Naive thymus-derived CD4-positive, alpha-beta T cell (primary cell): ENCODE measurements at regions not wholly inside any gene's neighbourhood (a gene's known extent, or its start where the extent isn't known, plus 50 kb on each side); places are given as distances from the start of the nearest gene placed in this dataset.

ENCODE experiments used
- ATAC-seq: fragments of 150-1000 bp; cut with Tn5 transposase; 2 replicates; pipeline ENCODE4 v1.10.0; 2021; ENCODE audit warnings: mild to moderate bottlenecking, moderate library complexity
- CTCF ChIA-PET: fragments of 350-600 bp; sonication (Branson Sonifier 250); formaldehyde crosslinking; loops from one replicate; lab custom pipeline; 2021; ENCODE audit warnings: antibody characterized with exemption; lab: Charles Lee
- POLR2A ChIA-PET: fragments of 350-600 bp; sonication (Branson Sonifier 250); formaldehyde crosslinking; loops from one replicate; lab custom pipeline; 2021; ENCODE audit warnings: antibody characterized with exemption, inconsistent platforms; lab: Charles Lee
- DNase-seq, 9 donors: peaks; one replicate each; pipeline versions ENCODE4 v3.0.0 to v3.0.0-alpha.2; 2020 to 2022; ENCODE audit warnings: mixed read lengths in 1 of 9
- H3K27ac ChIP-seq: one replicate; pipeline ENCODE4 v1.7.0; 2013; ENCODE audit warnings: mild to moderate bottlenecking, low read depth, low read length, moderate library complexity
- H3K27me3 ChIP-seq, 2 donors: one replicate each; pipeline ENCODE4 v1.7.0; 2013; ENCODE audit warnings: low read length in 2 of 2, mild to moderate bottlenecking in 2 of 2, moderate library complexity in 2 of 2; ENCODE audit not compliant: control insufficient read depth in 2 of 2, insufficient read depth in 2 of 2
- H3K36me3 ChIP-seq, 3 experiments: 1 replicate in 2 of 3; 2 replicates in 1 of 3; pipeline ENCODE4 v1.7.0; 2013; ENCODE audit warnings: low read length in 3 of 3, mild to moderate bottlenecking in 3 of 3, moderate library complexity in 1 of 3; ENCODE audit not compliant: insufficient read depth in 3 of 3, control insufficient read depth in 2 of 3
- H3K4me1 ChIP-seq, 2 donors: one replicate each; pipeline ENCODE4 v1.7.0; 2013; ENCODE audit warnings: low read length in 2 of 2, mild to moderate bottlenecking in 2 of 2, moderate library complexity in 1 of 2; ENCODE audit not compliant: control insufficient read depth in 2 of 2, insufficient read depth in 2 of 2
- H3K4me3 ChIP-seq: 2 replicates; pipeline ENCODE4 v1.7.0; 2013; ENCODE audit warnings: mild to moderate bottlenecking, low read length
- H3K9me3 ChIP-seq, 3 experiments: 1 replicate in 2 of 3; 2 replicates in 1 of 3; pipeline ENCODE4 v1.7.0; 2013; ENCODE audit warnings: low read length in 3 of 3; ENCODE audit not compliant: control insufficient read depth in 2 of 3
- H3K27ac Mint-ChIP-seq, 9 donors: one replicate each; pipeline ENCODE4 v1.8.0; 2020 to 2022; ENCODE audit warnings: mixed read lengths in 9 of 9, mild to moderate bottlenecking in 8 of 9, moderate library complexity in 5 of 9, inconsistent platforms in 2 of 9
- H3K27me3 Mint-ChIP-seq, 5 donors: one replicate each; pipeline ENCODE4 v1.8.0; 2021 to 2022; ENCODE audit warnings: mixed read lengths in 5 of 5, mild to moderate bottlenecking in 1 of 5
- H3K36me3 Mint-ChIP-seq, 5 donors: one replicate each; pipeline ENCODE4 v1.8.0; 2020 to 2022; ENCODE audit warnings: mixed read lengths in 5 of 5, mild to moderate bottlenecking in 3 of 5, inconsistent platforms in 1 of 5
- H3K4me1 Mint-ChIP-seq, 7 donors: one replicate each; pipeline ENCODE4 v1.8.0; 2020 to 2022; ENCODE audit warnings: mixed read lengths in 7 of 7, mild to moderate bottlenecking in 3 of 7, inconsistent platforms in 1 of 7
- H3K4me3 Mint-ChIP-seq, 10 donors: one replicate each; pipeline ENCODE4 v1.8.0; 2020 to 2022; ENCODE audit warnings: mild to moderate bottlenecking in 10 of 10, mixed read lengths in 10 of 10, moderate library complexity in 6 of 10, inconsistent platforms in 2 of 10
- H3K9me3 Mint-ChIP-seq, 11 donors: one replicate each; pipeline ENCODE4 v1.8.0; 2020 to 2022; ENCODE audit warnings: mixed read lengths in 11 of 11, mild to moderate bottlenecking in 4 of 11, inconsistent platforms in 1 of 11, moderate library complexity in 1 of 11
- intact Hi-C, 2 donors: fragments of 100-400 bp; cut with micrococcal nuclease; formaldehyde crosslinking; loops; one replicate each; pipeline ENCODE4 v1.15.1; 2023

- no peak overlapping the region for H3K4me3 Mint-ChIP-seq
- H3K9me3 Mint-ChIP-seq, result peaks cover 0 to 3% (median 0%) of the 10 kb centered on the region in 11 donors
- ATAC-seq (no peak), DNase-seq (no peak)
- no peak overlapping the region for H3K27ac ChIP-seq
- intact Hi-C loops, result no loop called here
- no peaks in the 10 kb centered on the region for H3K9me3 ChIP-seq
- no peaks in the 10 kb centered on the region for H3K4me1 ChIP-seq
- H3K36me3 ChIP-seq, result no peaks in the 10 kb centered on the region
- H3K27me3 ChIP-seq, result no peaks in the 10 kb centered on the region
- POLR2A ChIA-PET, result no interaction called here
- H3K27me3 Mint-ChIP-seq, result peaks cover 0 to 16% (median 5%) of the 10 kb centered on the region in 5 donors
- H3K36me3 Mint-ChIP-seq, result no peaks in the 10 kb centered on the region
- H3K4me1 Mint-ChIP-seq, result no peaks in the 10 kb centered on the region
- H3K27ac Mint-ChIP-seq, result no peak overlapping the region
- CTCF ChIA-PET, result no interaction called here
- no peak overlapping the region for H3K4me3 ChIP-seq
Measured at GRCh38 chr18:22723221-22723620, 209.9 kb upstream of the RBBP8 start.

DNA sequence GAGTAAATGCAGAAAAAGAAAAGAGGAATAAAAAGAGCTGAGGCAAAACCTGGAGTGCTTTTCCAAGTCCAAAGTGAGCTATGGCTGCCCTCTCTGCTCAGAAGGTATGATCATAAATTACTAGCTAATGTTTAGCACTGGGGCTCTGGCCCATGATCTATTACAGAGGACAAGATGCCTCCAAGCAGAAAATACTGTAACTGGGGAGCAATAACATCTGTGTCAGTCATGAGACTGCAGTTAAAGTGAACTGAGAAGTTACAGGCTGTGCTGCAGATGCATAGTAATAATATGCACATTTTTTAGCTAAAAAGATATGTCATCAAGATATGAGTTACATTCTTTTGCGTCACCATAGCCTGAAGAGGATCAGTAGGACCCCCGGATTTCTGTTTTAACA lies 209.4 kb upstream of the RBBP8 start:
- intact Hi-C loops, result no loop called here
- Histone ChIP-seq H3K27ac (no peak overlapping the region), H3K27me3 (no peaks in the 10 kb centered on the region), H3K4me1 (no peaks in the 10 kb centered on the region), H3K4me3 (no peak overlapping the region), H3K36me3 (no peaks in the 10 kb centered on the region), H3K9me3 (no peaks in the 10 kb centered on the region)
- no peak for ATAC-seq
- no peaks in the 10 kb centered on the region for H3K4me1 Mint-ChIP-seq
- H3K27me3 Mint-ChIP-seq, result peaks cover 0 to 16% (median 5%) of the 10 kb centered on the region in 5 donors
- no peak for DNase-seq
- H3K9me3 Mint-ChIP-seq, result peaks cover 0 to 3% (median 0%) of the 10 kb centered on the region in 11 donors
- ChIA-PET CTCF (no interaction called here), POLR2A (no interaction called here)
- no peak overlapping the region for H3K4me3 Mint-ChIP-seq
- H3K36me3 Mint-ChIP-seq, result no peaks in the 10 kb centered on the region
- no peak overlapping the region for H3K27ac Mint-ChIP-seq

GRCh38 chr18:22726469-22726868 lies 206.7 kb upstream of the RBBP8 start:
- H3K4me1 ChIP-seq, result no peaks in the 10 kb centered on the region
- no peak overlapping the region for H3K4me3 ChIP-seq
- DNase-seq (no peak), ATAC-seq (no peak)
- H3K27ac ChIP-seq, result no peak overlapping the region
- Mint-ChIP-seq H3K36me3 (no peaks in the 10 kb centered on the region), H3K9me3 (peaks cover 0 to 3% (median 0%) of the 10 kb centered on the region in 11 donors), H3K4me3 (no peak overlapping the region), H3K4me1 (no peaks in the 10 kb centered on the region), H3K27ac (no peak overlapping the region), H3K27me3 (peaks cover 3 to 21% (median 16%) of the 10 kb centered on the region in 5 donors)
- H3K27me3 ChIP-seq, result no peaks in the 10 kb centered on the region
- ChIA-PET CTCF (no interaction called here), POLR2A (no interaction called here)
- no peaks in the 10 kb centered on the region for H3K9me3 ChIP-seq
- no peaks in the 10 kb centered on the region for H3K36me3 ChIP-seq
- intact Hi-C loops, result no loop called here

DNA sequence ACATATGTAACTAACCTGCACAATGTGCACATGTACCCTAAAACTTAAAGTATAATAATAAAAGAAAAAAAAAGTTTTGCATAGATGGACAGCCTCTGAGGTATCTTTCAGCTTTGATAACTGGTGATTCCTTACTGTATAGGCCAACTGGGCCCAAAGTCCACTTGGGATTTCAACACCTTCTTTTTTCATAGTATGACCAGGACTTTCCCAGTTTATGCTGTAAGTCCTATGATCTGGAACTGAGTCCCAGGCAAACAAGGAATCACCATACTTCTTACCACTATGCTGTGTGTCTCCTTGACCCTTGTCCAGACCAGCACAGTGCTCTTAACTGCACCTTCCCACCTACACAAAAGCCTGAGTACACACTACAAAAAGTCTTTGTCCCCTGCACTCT lies 205.1 kb upstream of the RBBP8 start:
- Mint-ChIP-seq H3K4me1 (no peaks in the 10 kb centered on the region), H3K27me3 (peaks cover 3 to 29% (median 19%) of the 10 kb centered on the region in 5 donors), H3K36me3 (no peaks in the 10 kb centered on the region), H3K4me3 (no peak overlapping the region), H3K9me3 (peaks cover 0 to 5% (median 0%) of the 10 kb centered on the region in 11 donors), H3K27ac (peak overlapping the region in 1 of 9 donors; percentile 43)
- no peak overlapping the region for H3K4me3 ChIP-seq
- H3K27me3 ChIP-seq, result no peaks in the 10 kb centered on the region
- DNase-seq (no peak), ATAC-seq (no peak)
- intact Hi-C loops, result no loop called here
- H3K4me1 ChIP-seq, result no peaks in the 10 kb centered on the region
- H3K9me3 ChIP-seq, result no peaks in the 10 kb centered on the region
- CTCF ChIA-PET, result no interaction called here
- no peak overlapping the region for H3K27ac ChIP-seq
- POLR2A ChIA-PET, result no interaction called here
- no peaks in the 10 kb centered on the region for H3K36me3 ChIP-seq

DNA sequence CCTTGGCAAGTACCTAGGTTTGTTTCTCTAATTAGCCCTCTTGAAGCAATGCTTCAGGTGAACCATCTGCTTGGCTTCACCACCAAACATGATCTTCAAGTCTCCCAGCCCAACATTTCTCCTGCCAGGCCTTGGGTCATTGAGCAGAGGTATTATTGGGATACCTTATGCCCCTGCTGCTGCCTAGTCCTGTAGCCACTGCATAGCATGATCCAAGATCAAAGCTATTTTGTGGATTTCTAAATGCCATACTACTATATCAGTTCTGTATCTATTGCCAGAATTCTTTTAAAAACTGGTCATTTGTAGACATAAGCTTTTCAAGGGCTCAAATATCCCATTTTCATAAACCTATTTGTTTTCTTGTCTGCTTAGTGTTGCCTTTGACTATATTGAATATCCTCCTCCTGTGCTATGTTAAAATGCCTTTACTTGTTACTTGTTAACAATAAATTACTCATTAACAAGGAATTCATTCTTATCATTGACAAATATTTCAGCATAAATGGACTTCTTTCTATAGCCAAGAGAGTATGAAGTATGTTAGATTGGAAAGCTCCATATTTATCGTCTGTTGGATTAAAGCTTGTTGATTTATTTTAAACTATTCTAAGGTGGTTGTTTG lies 204.5 kb upstream of the RBBP8 start:
- POLR2A ChIA-PET, result no interaction called here
- no peak for ATAC-seq
- H3K27me3 Mint-ChIP-seq, result peaks cover 3 to 34% (median 24%) of the 10 kb centered on the region in 5 donors

GRCh38 chr18:22731398-22731797 lies 201.7 kb upstream of the RBBP8 start:
- Histone ChIP-seq H3K27me3 (no peaks in the 10 kb centered on the region), H3K4me3 (no peak overlapping the region), H3K9me3 (no peaks in the 10 kb centered on the region), H3K4me1 (no peaks in the 10 kb centered on the region), H3K27ac (no peak overlapping the region), H3K36me3 (no peaks in the 10 kb centered on the region)
- Mint-ChIP-seq H3K27me3 (peaks cover 3 to 34% (median 26%) of the 10 kb centered on the region in 5 donors), H3K9me3 (peaks cover 0 to 2% (median 0%) of the 10 kb centered on the region in 11 donors), H3K4me1 (no peaks in the 10 kb centered on the region), H3K36me3 (no peaks in the 10 kb centered on the region), H3K4me3 (no peak overlapping the region), H3K27ac (no peak overlapping the region)
- no peak for DNase-seq
- intact Hi-C loops, result no loop called here
- CTCF ChIA-PET, result no interaction called here
- POLR2A ChIA-PET, result no interaction called here
- no peak for ATAC-seq

More for the DNA sequence above, 204.5 kb upstream of the RBBP8 start:
- Mint-ChIP-seq H3K36me3 (no peaks in the 10 kb centered on the region), H3K9me3 (peaks cover 0 to 5% (median 0%) of the 10 kb centered on the region in 11 donors), H3K4me1 (no peaks in the 10 kb centered on the region), H3K4me3 (no peak overlapping the region), H3K27ac (peak overlapping the region in 1 of 9 donors; percentile 43)
- Histone ChIP-seq H3K4me3 (no peak overlapping the region), H3K36me3 (no peaks in the 10 kb centered on the region), H3K4me1 (no peaks in the 10 kb centered on the region), H3K9me3 (no peaks in the 10 kb centered on the region), H3K27me3 (no peaks in the 10 kb centered on the region), H3K27ac (no peak overlapping the region)
- CTCF ChIA-PET, result interaction anchor here (0.5 kb wide), 1 partner anchor 16 kb away, joined by 4 read pairs; no protein-coding TSS in a partner anchor
- DNase-seq, result no peak
- intact Hi-C loops, result no loop called here

DNA sequence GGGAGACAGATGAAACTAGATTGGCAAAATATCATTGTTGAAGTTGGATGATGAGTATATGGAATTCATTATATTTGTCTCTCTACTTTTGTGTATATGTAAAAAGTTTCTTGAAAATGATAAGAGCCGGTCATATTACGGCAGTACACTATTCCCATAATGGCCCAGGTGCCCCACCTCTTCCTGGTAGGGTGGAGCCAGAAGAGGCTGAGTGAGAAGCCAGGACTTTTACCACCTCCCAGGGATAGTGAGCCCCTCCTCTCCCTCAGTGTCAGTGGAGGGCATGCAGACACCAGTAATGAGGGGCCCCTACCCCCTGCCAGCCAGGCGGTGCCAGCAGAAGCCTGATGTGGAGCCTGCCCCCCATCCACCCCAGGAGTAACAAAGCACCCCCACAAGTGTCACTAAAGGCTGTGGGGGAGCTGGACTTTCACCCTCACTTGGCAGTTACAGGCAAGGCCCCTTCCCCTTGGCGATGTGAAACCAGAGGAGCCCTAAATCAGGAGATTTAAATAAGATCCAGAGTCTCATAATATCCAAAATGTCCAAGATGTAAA lies 198.9 kb upstream of the RBBP8 start:
- no peaks in the 10 kb centered on the region for H3K36me3 ChIP-seq
- H3K27ac Mint-ChIP-seq, result no peak overlapping the region
- H3K4me3 ChIP-seq, result no peak overlapping the region
- POLR2A ChIA-PET, result no interaction called here
- H3K9me3 ChIP-seq, result no peaks in the 10 kb centered on the region
- DNase-seq, result no peak
- peaks cover 0 to 5% (median 0%) of the 10 kb centered on the region in 7 donors for H3K4me1 Mint-ChIP-seq
- no peaks in the 10 kb centered on the region for H3K4me1 ChIP-seq
- intact Hi-C loops, result no loop called here
- H3K27ac ChIP-seq, result no peak overlapping the region
- peaks cover 3 to 30% (median 16%) of the 10 kb centered on the region in 5 donors for H3K27me3 Mint-ChIP-seq
- ATAC-seq, result no peak
- CTCF ChIA-PET, result no interaction called here
- H3K4me3 Mint-ChIP-seq, result no peak overlapping the region
- H3K27me3 ChIP-seq, result no peaks in the 10 kb centered on the region
- peaks cover 0 to 2% (median 0%) of the 10 kb centered on the region in 11 donors for H3K9me3 Mint-ChIP-seq
- no peaks in the 10 kb centered on the region for H3K36me3 Mint-ChIP-seq
